Liver (tissue), 8 donors: ENCODE measurements at regions not wholly inside any gene's neighbourhood (a gene's known extent, or its start where the extent isn't known, plus 50 kb on each side); places are given as distances from the start of the nearest gene placed in this dataset.

Source experiments
- DNase-seq: peaks from one replicate; pipeline ENCODE4 v3.0.0-alpha.2; 2017; ENCODE audit warnings: low spot score
- H3K27ac ChIP-seq, 2 donors: one replicate each; pipeline ENCODE4 v1.7.0; 2013; ENCODE audit warnings: inconsistent platforms in 2 of 2, low read length in 2 of 2, control low read depth in 1 of 2, low read depth in 1 of 2, mild to moderate bottlenecking in 1 of 2
- H3K27me3 ChIP-seq, 4 donors: one replicate each; pipeline versions ENCODE4 v1.6.1 to v1.7.0; 2013; ENCODE audit warnings: low read length in 3 of 4, inconsistent platforms in 1 of 4, mild to moderate bottlenecking in 1 of 4, moderate library complexity in 1 of 4; ENCODE audit not compliant: control insufficient read depth in 4 of 4, insufficient read depth in 4 of 4
- H3K36me3 ChIP-seq, 4 donors: one replicate each; pipeline versions ENCODE4 v1.6.1 to v1.7.0; 2013; ENCODE audit warnings: low read length in 3 of 4, mild to moderate bottlenecking in 3 of 4, low read depth in 1 of 4, moderate library complexity in 1 of 4; ENCODE audit not compliant: control insufficient read depth in 4 of 4, insufficient read depth in 3 of 4
- H3K4me1 ChIP-seq, 4 donors: one replicate each; pipeline versions ENCODE4 v1.6.1 to v1.7.0; 2013; ENCODE audit warnings: low read length in 3 of 4, mild to moderate bottlenecking in 3 of 4, moderate library complexity in 1 of 4; ENCODE audit not compliant: control insufficient read depth in 4 of 4, insufficient read depth in 4 of 4
- H3K4me3 ChIP-seq, 3 donors: one replicate each; pipeline versions ENCODE4 v1.6.1 to v1.7.0; 2013; ENCODE audit warnings: low read length in 3 of 3, control low read depth in 1 of 3, low read depth in 1 of 3, mild to moderate bottlenecking in 1 of 3
- H3K9ac ChIP-seq, 2 donors: one replicate each; pipeline ENCODE4 v1.7.0; 2013; ENCODE audit warnings: low read length in 2 of 2, mild to moderate bottlenecking in 2 of 2, moderate library complexity in 2 of 2, control low read depth in 1 of 2, low read depth in 1 of 2
- H3K9me3 ChIP-seq, 4 donors: one replicate each; pipeline versions ENCODE4 v1.6.1 to v1.7.0; 2013; ENCODE audit warnings: low read length in 3 of 4; ENCODE audit not compliant: control insufficient read depth in 4 of 4
- ATF3 ChIP-seq: IDR thresholded peaks from 2 replicates; pipeline ENCODE4 v1.6.1; 2016; ENCODE audit warnings: antibody characterized with exemption
- CTCF ChIP-seq: fragments of 150-350 bp; IDR thresholded peaks from 2 replicates; pipeline ENCODE4 v1.5.1; 2017; ENCODE audit warnings: improper control_type of control experiment, low read depth, low read length; ENCODE audit not compliant: missing input control
- EGR1 ChIP-seq, 2 donors: IDR thresholded peaks; 2 replicates each; pipeline ENCODE4 v1.6.1; 2016 to 2018; ENCODE audit warnings: antibody characterized with exemption in 2 of 2, low read depth in 2 of 2
- FOXA1 ChIP-seq: IDR thresholded peaks from 2 replicates; pipeline ENCODE4 v1.6.1; 2016; ENCODE audit warnings: antibody characterized with exemption
- HNF4A ChIP-seq, 2 donors: conservative IDR thresholded peaks; 2 replicates each; pipeline ENCODE4 v1.6.1; 2016; ENCODE audit warnings: antibody characterized with exemption in 2 of 2, mild to moderate bottlenecking in 2 of 2
- HNF4G ChIP-seq: IDR thresholded peaks from 2 replicates; pipeline ENCODE4 v1.6.1; 2016; ENCODE audit warnings: antibody characterized with exemption
- RAD21 ChIP-seq, 2 donors: IDR thresholded peaks; 2 replicates each; pipeline ENCODE4 v1.6.1; 2016; ENCODE audit warnings: antibody characterized with exemption in 2 of 2, mild to moderate bottlenecking in 2 of 2
- REST ChIP-seq: IDR thresholded peaks from 2 replicates; pipeline ENCODE4 v1.6.1; 2016; ENCODE audit warnings: antibody characterized with exemption, mild to moderate bottlenecking
- RXRA ChIP-seq, 2 donors: IDR thresholded peaks; 2 replicates each; pipeline ENCODE4 v1.6.1; 2017 to 2018; ENCODE audit warnings: antibody characterized with exemption in 2 of 2, mild to moderate bottlenecking in 1 of 2
- SP1 ChIP-seq: IDR thresholded peaks from 2 replicates; pipeline ENCODE4 v1.6.1; 2018; ENCODE audit warnings: antibody characterized with exemption, mild to moderate bottlenecking
- TAF1 ChIP-seq: conservative IDR thresholded peaks from 2 replicates; pipeline ENCODE4 v1.6.1; 2016; ENCODE audit warnings: antibody characterized with exemption, mild to moderate bottlenecking
- ZBTB33 ChIP-seq: IDR thresholded peaks from 2 replicates; pipeline ENCODE4 v1.6.1; 2016; ENCODE audit warnings: antibody characterized with exemption
- WGBS: extraction: QIAGEN DNeasy Blood & Tissue Kit; methylation state at CpG from one replicate; pipeline ENCODE4 v1.1.7; 2013; 5-methylcytosine and 5-hydroxymethylcytosine counted together
- donor health status: healthy.
- donor health status: healthy.
- donor health status: healthy.
- donor health status: healthy.
- donor health status: healthy.

DNA sequence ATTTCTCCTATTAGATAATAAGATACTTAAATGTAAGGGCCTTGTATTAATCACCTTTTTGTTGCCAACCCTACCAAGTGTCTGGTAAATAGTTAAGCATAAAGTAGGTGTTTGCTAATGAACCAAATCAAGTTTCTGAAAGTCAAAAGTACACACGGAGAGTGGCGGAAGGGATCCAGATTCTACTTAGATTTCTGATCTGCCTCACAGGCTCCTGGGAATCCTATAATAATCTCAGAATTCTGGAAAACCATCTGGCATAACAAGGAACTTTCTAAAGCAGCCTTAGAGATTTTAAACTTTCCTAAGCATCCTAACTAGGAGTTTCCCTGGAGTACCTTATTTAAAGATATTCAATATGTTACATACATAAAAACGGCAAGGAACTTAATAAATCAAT, 363.2 kb upstream of the SMC2 start:
- DNase-seq, result no peak
- H3K36me3 ChIP-seq, result no peaks in the 10 kb centered on the region
- H3K4me1 ChIP-seq, result no peaks in the 10 kb centered on the region
- H3K4me3 ChIP-seq, result no peak overlapping the region
- H3K27ac ChIP-seq, result no peak overlapping the region
- no peaks in the 10 kb centered on the region for H3K27me3 ChIP-seq
- no peak overlapping the region for H3K9ac ChIP-seq
- TF ChIP-seq RAD21 (IDR thresholded peaks at IDR 0.05) (no peak), CTCF (no peak), REST (no peak), ATF3 (no peak), HNF4A (conservative IDR thresholded peaks at IDR 0.05) (no peak), RXRA (IDR thresholded peaks at IDR 0.05) (no peak), TAF1 (no peak)
- 71% methylated on average over 3 of the region's 3 CpGs for WGBS
- H3K9me3 ChIP-seq, result no peaks in the 10 kb centered on the region

GRCh38 chr9:103731541-103731940, 362.6 kb upstream of the SMC2 start:
- Histone ChIP-seq H3K9ac (no peak overlapping the region), H3K27me3 (no peaks in the 10 kb centered on the region), H3K4me3 (no peak overlapping the region), H3K9me3 (no peaks in the 10 kb centered on the region), H3K27ac (no peak overlapping the region), H3K4me1 (no peaks in the 10 kb centered on the region), H3K36me3 (no peaks in the 10 kb centered on the region)
- TF ChIP-seq EGR1 (IDR thresholded peaks at IDR 0.05; ENCODE audit: low read depth in 2 of 2), result no peak
- 52% methylated on average over 2 of the region's 2 CpGs for WGBS
- no peak for DNase-seq

DNA sequence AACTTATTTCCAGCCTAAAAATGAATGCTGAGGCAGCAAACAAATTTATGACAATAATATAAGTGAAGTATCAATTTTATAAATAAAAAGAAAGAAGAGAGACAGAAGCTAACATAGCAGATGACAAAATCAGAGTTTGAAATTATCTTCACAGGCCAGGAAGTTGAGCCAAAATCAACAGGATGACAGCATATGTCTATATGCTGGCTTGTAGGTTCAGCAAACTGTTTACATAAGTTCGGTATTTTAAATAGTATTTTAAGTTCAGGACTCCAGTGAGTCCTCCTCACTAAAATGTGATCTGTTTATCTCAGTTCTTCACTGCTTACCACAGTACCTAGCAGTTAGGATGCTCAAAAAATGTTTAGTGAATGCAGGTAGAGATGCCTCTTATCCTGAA, 359.6 kb upstream of the SMC2 start:
- H3K4me3 ChIP-seq, result no peak overlapping the region
- H3K36me3 ChIP-seq, result no peaks in the 10 kb centered on the region
- TF ChIP-seq HNF4G (no peak), TAF1 (no peak), ZBTB33 (no peak), SP1 (no peak), FOXA1 (no peak), EGR1 (IDR thresholded peaks at IDR 0.05; ENCODE audit: low read depth in 2 of 2) (no peak), REST (no peak), HNF4A (conservative IDR thresholded peaks at IDR 0.05) (no peak), ATF3 (no peak), CTCF (no peak)
- H3K27ac ChIP-seq, result no peak overlapping the region
- DNase-seq, result no peak
- H3K27me3 ChIP-seq, result no peaks in the 10 kb centered on the region
- no peaks in the 10 kb centered on the region for H3K9me3 ChIP-seq
- H3K4me1 ChIP-seq, result no peaks in the 10 kb centered on the region
- WGBS, result 31% methylated on average over 1 of the region's 1 CpG
- no peak overlapping the region for H3K9ac ChIP-seq
